K562 (cell line): ENCODE measurements at regions not wholly inside any gene's neighbourhood (a gene's known extent, or its start where the extent isn't known, plus 50 kb on each side); places are given as distances from the start of the nearest gene placed in this dataset.

Experiments used
- ATAC-seq: fragments of 200-7000 bp; cut with Tn5 transposase; 3 replicates; pipeline ENCODE4 v1.9.1; 2020; ENCODE audit warnings: moderate library complexity
- BruUV-seq: library from RNA; stranded (reverse); fragments of 400-500 nt; replicated peaks from 2 replicates; lab custom pipeline; 2021; lab: Mats Ljungman, UMichigan
- CTCF ChIA-PET: fragments of 300-600 bp; formaldehyde crosslinking; extraction: SDS; loops from one replicate; lab custom pipeline; 2021; ENCODE audit warnings: low intra/inter-chr PET ratio; lab: Yijun Ruan, JAX
- POLR2A ChIA-PET: fragments of 300-600, 350-650 bp; sonication (Branson Sonifier 250); formaldehyde crosslinking; extraction: SDS; loops from one replicate; lab custom pipeline; 2021; ENCODE audit warnings: antibody characterized with exemption, inconsistent platforms; lab: Yijun Ruan, JAX
- DNase-seq, 4 experiments: peaks; one replicate each; pipeline versions ENCODE4 v3.0.0 to v3.0.0-alpha.2; 2011 to 2018; ENCODE audit warnings: low spot score in 3 of 4, mixed read lengths in 3 of 4; ENCODE audit errors: extremely low read depth in 1 of 4
- FAIRE-seq: peaks from 2 replicates; lab custom pipeline; 2011; peaks lifted over from hg19 to GRCh38; lab: Jason Lieb, UNC
- H2AFZ ChIP-seq: 2 replicates; pipeline ENCODE4 v1.6.0; 2011; ENCODE audit warnings: low read depth, low read length, control low read depth, inconsistent platforms
- H3K27ac ChIP-seq: fragments of 200-600 bp; 3 replicates; pipeline ENCODE4 v1.8.0; 2011; ENCODE audit warnings: low read depth, mild to moderate bottlenecking, control low read depth, inconsistent platforms, low read length, moderate library complexity, mixed read lengths; ENCODE audit errors: extremely low read depth
- H3K27me3 ChIP-seq, 2 experiments: fragments of 300-600 bp in 1 of 2; 2 replicates in 1 of 2; 3 replicates in 1 of 2; pipeline versions ENCODE4 v1.6.0 to v1.8.0; 2011; ENCODE audit warnings: inconsistent platforms in 2 of 2, low read length in 2 of 2, mild to moderate bottlenecking in 1 of 2, mixed read lengths in 1 of 2, moderate library complexity in 1 of 2; ENCODE audit not compliant: control insufficient read depth in 2 of 2, insufficient read depth in 2 of 2
- H3K36me3 ChIP-seq: fragments of 300-600 bp; 3 replicates; pipeline ENCODE4 v1.8.0; 2011; ENCODE audit warnings: mild to moderate bottlenecking, low read length, inconsistent platforms; ENCODE audit not compliant: control insufficient read depth, insufficient read depth
- H3K4me1 ChIP-seq, 2 experiments: fragments of 200-600 bp in 1 of 2; replicated peaks in 1 of 2; 2 replicates in 1 of 2; 3 replicates in 1 of 2; pipeline versions ENCODE4 v1.5.1 to v1.8.0; 2011; ENCODE audit warnings: inconsistent platforms in 2 of 2, low read length in 2 of 2, mild to moderate bottlenecking in 1 of 2, mixed read lengths in 1 of 2, moderate library complexity in 1 of 2; ENCODE audit not compliant: control insufficient read depth in 2 of 2, insufficient read depth in 2 of 2
- H3K4me2 ChIP-seq: 2 replicates; pipeline ENCODE4 v1.6.1; 2011; ENCODE audit warnings: low read length, control low read depth, inconsistent platforms, mixed read lengths; ENCODE audit not compliant: insufficient read depth
- H3K4me3 ChIP-seq: fragments of 200-600 bp; sonication (generic), shearing (Covaris generic); 2 replicates; pipeline ENCODE4 v1.5.1; 2016; ENCODE audit warnings: control low read depth, inconsistent platforms
- H3K79me2 ChIP-seq: fragments of 200-600 bp; 3 replicates; pipeline ENCODE4 v1.8.0; 2011; ENCODE audit warnings: low read length, inconsistent platforms; ENCODE audit not compliant: control insufficient read depth, insufficient read depth
- H3K9ac ChIP-seq, 2 experiments: 2 replicates each; pipeline versions ENCODE4 v1.6.0 to v1.6.1; 2011; ENCODE audit warnings: low read depth in 2 of 2, low read length in 2 of 2, control low read depth in 1 of 2, inconsistent platforms in 1 of 2, mild to moderate bottlenecking in 1 of 2, mixed read lengths in 1 of 2; ENCODE audit not compliant: insufficient read depth in 1 of 2
- H3K9me1 ChIP-seq: one replicate; pipeline ENCODE4 v1.6.0; 2011; ENCODE audit warnings: inconsistent platforms, mild to moderate bottlenecking, low read length, moderate library complexity; ENCODE audit not compliant: control insufficient read depth, insufficient read depth
- H3K9me3 ChIP-seq: replicated peaks from 2 replicates; pipeline ENCODE4 v1.5.1; 2011; ENCODE audit warnings: low read depth, low read length, inconsistent platforms; ENCODE audit not compliant: control insufficient read depth, insufficient read depth
- H4K20me1 ChIP-seq: replicated peaks from 2 replicates; pipeline ENCODE4 v1.6.1; 2011; ENCODE audit warnings: low read length, inconsistent platforms, mixed read lengths; ENCODE audit not compliant: control insufficient read depth, insufficient read depth
- ATF4 ChIP-seq: fragments of 450-650 bp; formaldehyde crosslinking; IDR thresholded peaks from 2 replicates; pipeline ENCODE4 v1.4.0; 2022; ENCODE audit warnings: mild to moderate bottlenecking, moderate library complexity
- E2F8 ChIP-seq: fragments of 450-650 bp; IDR thresholded peaks from 2 replicates; pipeline ENCODE4 v1.7.1; 2018; ENCODE audit warnings: mild to moderate bottlenecking, low read depth; ENCODE audit not compliant: partially characterized antibody
- FOXJ2 ChIP-seq: fragments of 200-800 bp; sonication (Bioruptor generic); IDR thresholded peaks from 2 replicates; pipeline ENCODE4 v1.6.1; 2016; ENCODE audit warnings: missing genetic modification characterization, missing compliant biosample characterization
- SRF ChIP-seq, 2 experiments: fragments of 250-450, 450-650 bp in 1 of 2; sonication (Bioruptor Pico) in 1 of 2; sonication (generic) in 1 of 2; formaldehyde crosslinking; IDR thresholded peaks; 2 replicates each; pipeline versions ENCODE4 v1.5.0 to v1.5.1; 2020 to 2022; ENCODE audit warnings: mild to moderate bottlenecking in 1 of 2, missing genetic modification reagents in 1 of 2
- ZFX ChIP-seq: sonication (generic); formaldehyde crosslinking; IDR thresholded peaks from 2 replicates; pipeline ENCODE4 v1.8.0; 2022; ENCODE audit warnings: mild to moderate bottlenecking, missing genetic modification reagents, moderate library complexity
- ZNF224 ChIP-seq: sonication (generic); formaldehyde crosslinking; IDR thresholded peaks from 2 replicates; pipeline ENCODE4 v1.8.0; 2022; ENCODE audit warnings: mild to moderate bottlenecking, missing genetic modification reagents
- ZNF57 ChIP-seq: fragments of 450-650 bp; formaldehyde crosslinking; IDR thresholded peaks from 2 replicates; pipeline ENCODE4 v1.4.0; 2020; ENCODE audit warnings: mild to moderate bottlenecking, moderate library complexity
- ZNF740 ChIP-seq, 3 experiments: fragments of 200-800 bp in 1 of 3; sonication (Bioruptor generic) in 1 of 3; sonication (generic) in 1 of 3; formaldehyde crosslinking in 1 of 3; IDR thresholded peaks; 2 replicates each; pipeline versions ENCODE4 v1.6.1 to v1.8.0; 2016 to 2022; ENCODE audit warnings: mild to moderate bottlenecking in 2 of 3, missing compliant biosample characterization in 2 of 3, missing genetic modification characterization in 2 of 3, missing genetic modification reagents in 1 of 3
- WGBS: fragments of 100-300 bp; shearing (Covaris generic); methylation state at CpG from one replicate; pipeline ENCODE4 v1.1.6; 2016; ENCODE audit warnings: low coverage, mixed read lengths; ENCODE audit not compliant: insufficient coverage; ENCODE audit errors: missing lambda C conversion rate; 5-methylcytosine and 5-hydroxymethylcytosine counted together
- in situ Hi-C: fragments of 300-500 bp; cut with MboI; formaldehyde crosslinking; loops from 4 replicates; pipeline ENCODE4 v1.15.0; 2018; ENCODE audit warnings: inconsistent platforms, mixed read lengths
- intact Hi-C: fragments of 100-400 bp; cut with micrococcal nuclease; formaldehyde crosslinking; loops from 2 replicates; pipeline ENCODE4 v1.14.2; 2022

- Histone ChIP-seq H3K27me3 (no peaks in the 10 kb centered on the region), H3K4me1 (no peaks in the 10 kb centered on the region), H2AFZ (no peak overlapping the region), H3K9ac (no peak overlapping the region), H3K36me3 (no peaks in the 10 kb centered on the region), H3K9me1 (no peaks in the 10 kb centered on the region), H3K4me2 (no peak overlapping the region), H3K9me3 (no peaks in the 10 kb centered on the region), H3K79me2 (no peaks in the 10 kb centered on the region), H3K27ac (no peak overlapping the region), H3K4me3 (no peak overlapping the region), H4K20me1 (no peaks in the 10 kb centered on the region)
- CTCF ChIA-PET = no interaction called here
- intact Hi-C loops = no loop called here
- ATAC-seq = no peak
- 0% methylated on average over 5 of the region's 6 CpGs for WGBS
- no peak for FAIRE-seq
- in situ Hi-C loops = no loop called here
- POLR2A ChIA-PET = no interaction called here
- no peak for DNase-seq
- no TSS peak for BruUV-seq
- no peak for TF ChIP-seq ZFX (CRISPR knock-in tag)
- TF ChIP-seq ZNF740 (CRISPR knock-in tag; IDR thresholded peaks at IDR 0.05) = no peak
- TF ChIP-seq ZNF740 (tag; IDR thresholded peaks at IDR 0.05) = no peak
- TF ChIP-seq FOXJ2 (tag) = no peak
Observed at GRCh38 chr10:121357401-121357800, 240.8 kb downstream of the FGFR2 start.

GRCh38 chr10:121362026-121362425 lies 236.2 kb downstream of the FGFR2 start:
- FAIRE-seq = no peak
- no peaks in the 10 kb centered on the region for H4K20me1 ChIP-seq

More at GRCh38 chr10:121362026-121362425, 236.2 kb downstream of the FGFR2 start:
- no peaks in the 10 kb centered on the region for H3K9me3 ChIP-seq
- H3K79me2 ChIP-seq = no peaks in the 10 kb centered on the region
- TF ChIP-seq SRF (CRISPR knock-in tag; IDR thresholded peaks at IDR 0.05) (no peak), ZNF224 (CRISPR knock-in tag) (no peak), ATF4 (CRISPR knock-in tag) (no peak), ZNF57 (CRISPR knock-in tag) (no peak), E2F8 (no peak)
- TF ChIP-seq, all 486 proteins: peak for 0
- Histone ChIP-seq H3K27me3 (no peaks in the 10 kb centered on the region), H3K9me1 (no peaks in the 10 kb centered on the region), H3K4me2 (no peak overlapping the region), H3K4me1 (no peaks in the 10 kb centered on the region), H3K36me3 (no peaks in the 10 kb centered on the region), H3K27ac (no peak overlapping the region), H3K4me3 (no peak overlapping the region), H2AFZ (no peak overlapping the region), H3K9ac (no peak overlapping the region)
- WGBS = 2% methylated on average over 5 of the region's 5 CpGs
- in situ Hi-C loops (no loop called here), intact Hi-C loops (no loop called here)
- ATAC-seq (no peak), DNase-seq (no peak)
- ChIA-PET CTCF (no interaction called here), POLR2A (interaction anchor here (0.7 kb wide), 1 partner anchor 156 kb away, joined by 3 read pairs; no protein-coding TSS in a partner anchor)
- no TSS peak for BruUV-seq
